ENCODE measurements at regions not wholly inside any gene's neighbourhood (a gene's known extent, or its start where the extent isn't known, plus 50 kb on each side); places are given as distances from the start of the nearest gene placed in this dataset.
A peak's percentile ranks its signal among the peaks of the same experiment; 100 is the strongest.
"Not testable (repeated sequence)": the region's sequence is repeated elsewhere in the genome, so short reads cannot be mapped to it uniquely, and the experiment has no call there.

DNA sequence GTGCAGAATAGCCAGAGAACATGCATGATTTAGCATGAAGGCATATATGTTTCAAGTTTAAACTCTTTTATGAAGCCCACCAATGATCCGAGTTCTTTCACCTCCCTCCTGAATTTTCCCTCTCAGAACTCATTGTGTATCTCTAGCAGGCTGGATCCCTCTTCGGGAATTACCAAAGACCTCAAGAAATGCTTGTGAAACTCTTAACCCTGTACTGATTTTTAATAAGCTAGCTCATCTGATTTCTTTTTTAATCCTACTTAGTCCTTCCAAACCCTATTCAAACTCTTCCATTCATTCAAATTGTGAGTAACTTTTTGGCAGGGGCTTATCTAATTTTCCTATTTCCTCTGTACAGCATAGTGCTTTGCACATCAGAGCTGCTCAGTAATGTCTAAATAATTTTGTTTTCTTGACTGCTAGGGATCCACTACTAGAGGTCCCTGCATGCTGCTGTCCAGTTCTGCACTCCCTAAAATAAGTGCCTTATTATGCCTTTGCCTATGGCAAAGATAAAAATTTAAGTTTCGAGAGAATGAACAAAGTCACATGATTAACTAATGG is 723.8 kb downstream of the CDH11 start:
- no peak for DNase-seq

DNA sequence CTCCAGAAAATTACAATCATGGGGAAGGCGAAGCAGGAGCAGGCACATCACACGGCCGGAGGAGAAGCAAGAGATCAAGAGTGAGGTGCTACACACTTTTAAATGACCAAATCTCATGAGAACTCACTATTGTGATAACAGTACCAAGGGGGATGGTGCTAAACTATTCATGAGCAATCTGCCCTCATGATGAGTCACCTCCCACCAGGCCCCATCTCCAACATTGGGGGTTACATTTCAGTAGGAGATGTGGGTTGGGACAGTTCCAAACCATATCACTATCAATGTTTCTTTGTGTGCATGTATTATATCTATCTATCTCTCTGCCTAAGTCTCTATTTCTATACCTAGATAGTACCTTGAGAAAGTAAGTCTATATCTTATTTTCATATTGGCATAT is 724.8 kb downstream of the CDH11 start:
- no peak for DNase-seq

DNA sequence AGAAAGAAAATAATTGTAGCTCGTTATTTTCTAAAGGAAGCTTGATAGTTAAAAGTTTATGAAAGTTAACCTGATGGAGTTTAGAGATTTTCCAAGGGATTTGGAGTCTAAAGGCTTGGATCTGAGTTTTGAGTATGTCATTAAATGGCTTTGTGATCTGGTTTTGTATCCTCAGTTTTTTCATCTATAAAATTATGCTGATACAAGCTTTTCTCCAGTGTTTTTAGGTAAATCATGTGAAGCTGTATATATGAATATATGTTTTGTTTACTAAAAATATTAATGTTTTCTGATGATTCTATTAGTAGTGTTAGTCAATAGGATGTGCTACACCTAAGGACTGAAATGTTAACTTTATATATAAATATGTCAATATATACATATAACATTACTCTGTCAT is 727.8 kb downstream of the CDH11 start:
- no peak for DNase-seq

DNA sequence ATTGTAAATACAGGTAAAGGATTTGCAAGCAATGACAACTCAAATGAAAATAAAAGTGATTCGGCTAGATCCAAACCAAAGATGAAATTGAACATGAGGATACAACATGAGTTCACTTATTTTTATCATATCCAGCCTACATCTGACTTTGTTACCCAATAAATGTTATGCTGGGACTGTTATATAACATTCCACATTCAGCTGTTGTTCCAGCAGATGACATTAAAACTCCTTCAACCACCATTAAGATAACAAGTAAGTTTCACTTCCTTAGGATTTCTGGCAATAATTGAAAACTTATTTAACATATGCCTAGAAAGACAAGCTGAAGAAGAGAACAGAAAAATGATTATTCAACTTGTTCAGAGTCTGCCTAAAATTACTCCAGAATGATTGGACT is 729.4 kb downstream of the CDH11 start:
- DNase-seq, result no peak

DNA sequence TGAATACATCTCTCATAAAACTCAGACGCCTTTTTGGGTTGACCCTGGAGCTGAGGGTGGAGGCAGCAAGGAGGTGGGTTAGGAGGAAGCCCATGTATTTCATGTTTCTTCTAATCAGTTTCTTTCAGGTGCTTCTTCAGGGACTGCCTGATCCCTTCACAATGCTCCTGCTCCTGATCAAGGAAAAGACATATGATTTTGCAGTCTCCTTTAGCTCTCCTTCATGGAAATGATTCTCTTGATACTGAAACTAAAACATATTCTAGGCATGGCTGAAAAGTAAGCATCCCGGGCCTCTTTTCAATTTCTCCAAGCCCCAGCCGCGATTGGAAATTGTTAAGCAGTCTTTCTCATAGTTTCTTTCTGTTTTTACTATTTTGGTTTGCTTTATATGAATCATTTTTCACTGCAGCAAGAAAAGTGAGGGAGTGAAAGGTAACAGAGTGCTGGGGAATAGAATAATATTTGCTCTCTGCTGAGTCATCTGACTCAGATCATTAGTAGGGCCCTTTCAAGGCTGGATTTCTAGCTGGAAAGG is 730.7 kb downstream of the CDH11 start:
- DNase-seq, result no peak

DNA sequence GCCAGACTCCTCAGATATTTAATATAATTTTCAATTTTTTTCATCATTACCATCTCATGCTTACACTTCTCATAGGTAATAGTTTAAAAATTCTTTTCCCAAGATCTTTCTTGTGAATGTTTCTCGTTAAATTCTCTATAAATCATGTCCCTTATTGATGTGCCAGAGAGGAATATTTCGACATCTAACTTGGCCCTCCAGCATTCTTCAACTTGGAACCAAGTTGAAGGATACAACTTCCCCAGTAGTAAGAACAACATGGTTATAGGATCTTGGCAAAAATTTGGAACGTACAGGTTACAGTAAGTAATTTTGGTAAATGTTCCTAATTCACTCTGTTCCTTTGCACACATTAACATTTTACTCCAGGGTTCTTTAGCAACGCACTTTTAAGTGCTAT is 731.8 kb downstream of the CDH11 start:
- no peak for DNase-seq

DNA sequence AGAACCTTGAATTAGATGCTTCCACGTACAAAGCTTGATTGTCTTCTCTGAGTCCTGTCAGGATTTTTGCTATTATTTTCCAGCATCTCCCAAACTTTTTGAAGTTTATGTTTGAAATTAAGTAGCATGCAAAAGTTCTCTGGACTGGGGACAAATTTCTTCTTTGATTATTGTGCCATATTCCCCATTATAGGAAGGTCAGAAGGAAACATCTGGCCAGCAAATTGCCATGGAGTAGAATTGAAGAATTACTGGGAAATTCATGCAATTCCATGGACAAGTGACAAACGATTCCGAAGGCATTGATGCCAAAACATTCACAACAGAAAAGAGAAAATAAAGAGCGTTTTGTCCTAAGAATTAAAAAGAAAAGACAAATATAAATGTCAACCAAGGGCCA is 737.2 kb downstream of the CDH11 start:
- no peak for DNase-seq

DNA sequence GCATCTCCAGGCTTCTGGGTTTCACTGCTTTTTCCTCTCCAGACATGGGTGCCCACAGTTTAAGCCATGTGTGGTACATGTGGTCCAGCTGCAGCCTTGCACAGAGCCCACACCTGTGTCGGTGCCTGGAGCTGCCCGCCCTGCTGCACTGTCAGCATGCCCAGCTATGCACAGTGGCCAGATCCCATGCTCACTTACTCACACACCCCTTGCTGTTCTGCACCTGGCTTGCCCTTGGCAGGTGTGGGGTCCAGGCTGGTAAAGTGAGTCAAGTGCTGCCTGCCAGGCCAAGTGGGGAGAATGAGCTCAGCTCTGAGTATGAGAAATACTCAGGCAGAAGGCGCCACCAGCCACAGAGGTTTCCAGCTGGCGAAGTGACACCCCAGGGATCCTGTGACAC is 739.9 kb downstream of the CDH11 start:
- DNase-seq, result no peak

DNA sequence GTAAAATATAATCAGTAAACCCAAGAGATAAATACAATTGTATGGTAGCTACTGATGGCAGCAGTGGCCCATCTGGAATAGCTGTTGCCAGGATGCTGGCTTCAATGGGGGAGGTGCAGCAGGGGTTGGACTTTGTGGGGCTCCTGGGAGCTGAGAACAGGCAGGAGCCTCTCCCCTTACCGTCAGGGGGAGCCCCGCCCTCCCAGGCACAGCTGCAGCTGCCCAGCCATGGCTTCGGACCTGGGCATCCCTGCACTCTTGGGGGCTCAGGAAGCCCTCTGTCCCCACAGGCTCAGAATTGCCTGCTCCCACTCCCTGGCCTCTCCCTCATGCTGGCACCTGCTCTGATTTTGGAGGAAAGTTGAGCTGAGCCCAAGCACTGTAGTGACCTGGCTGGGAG is 741.1 kb downstream of the CDH11 start:
- DNase-seq, result no peak

DNA sequence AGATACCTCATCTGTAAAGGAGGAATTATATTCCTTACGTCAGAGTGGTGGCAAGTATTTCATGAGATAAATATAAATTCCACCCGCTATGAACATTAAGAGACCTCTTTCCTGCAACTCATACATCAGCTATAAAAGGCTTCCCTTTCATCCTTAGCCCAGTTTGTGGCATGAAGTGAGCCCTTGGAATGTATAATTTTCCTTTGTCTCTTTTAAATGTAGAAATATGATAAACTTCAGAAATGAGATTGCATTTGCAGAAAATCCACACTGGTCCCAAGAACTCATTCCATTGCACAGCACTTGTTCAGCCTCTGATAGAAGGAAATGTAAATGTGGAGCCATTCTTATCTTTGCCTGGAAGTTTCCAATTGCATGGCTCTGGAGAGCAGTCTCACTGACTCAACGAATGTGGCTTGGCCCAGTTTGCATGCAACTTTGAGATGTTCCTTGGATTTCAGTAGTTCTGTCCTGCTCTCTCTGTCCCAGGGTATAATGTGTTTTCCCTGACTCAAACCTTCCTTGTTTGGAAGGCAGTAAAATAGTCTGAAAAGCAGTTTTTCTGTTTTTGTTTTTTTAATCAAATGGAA is 746.4 kb downstream of the CDH11 start:
- DNase-seq, result no peak

DNA sequence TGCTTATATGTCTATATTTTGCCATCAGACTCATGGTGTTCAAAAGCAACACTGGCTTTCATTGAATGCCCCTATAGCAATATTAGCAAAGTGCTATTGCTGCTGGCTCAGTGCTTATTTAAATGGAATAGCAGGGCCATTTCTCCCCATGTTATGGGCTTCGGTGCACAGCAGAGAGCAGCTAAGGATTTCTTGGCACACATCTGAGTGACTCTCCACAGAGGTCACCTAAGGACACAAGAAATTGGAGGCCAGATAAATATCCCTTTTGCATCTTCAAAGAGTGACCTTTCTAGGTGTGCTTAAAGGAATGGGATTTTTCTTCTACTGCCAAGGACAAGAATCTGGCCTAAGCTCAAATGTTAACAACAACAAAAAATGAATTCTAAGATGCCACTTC is 751.8 kb downstream of the CDH11 start:
- no peak for DNase-seq

DNA sequence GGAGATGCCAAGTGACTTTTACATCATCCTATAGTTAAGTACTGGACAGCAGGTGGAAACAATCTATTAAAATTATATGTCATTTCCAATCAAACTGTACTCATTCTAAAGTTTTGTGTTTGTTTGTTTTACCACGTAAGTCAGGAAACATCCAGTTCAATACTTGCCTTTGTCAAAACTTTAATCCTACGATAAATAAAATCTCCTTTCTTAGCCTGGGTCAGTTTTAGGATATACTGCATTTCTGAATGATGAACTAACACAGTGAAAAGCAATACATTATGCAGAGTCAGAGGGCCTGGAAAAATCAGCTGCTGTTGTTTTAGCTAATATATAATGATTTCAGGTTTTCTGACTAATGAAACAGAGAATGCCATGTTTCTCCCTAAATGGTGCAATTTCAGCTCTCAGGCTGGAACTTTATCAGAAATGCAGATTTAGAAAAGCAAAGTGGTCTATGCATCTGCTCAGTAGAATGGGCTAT is 756.4 kb downstream of the CDH11 start:
- no peak for DNase-seq

DNA sequence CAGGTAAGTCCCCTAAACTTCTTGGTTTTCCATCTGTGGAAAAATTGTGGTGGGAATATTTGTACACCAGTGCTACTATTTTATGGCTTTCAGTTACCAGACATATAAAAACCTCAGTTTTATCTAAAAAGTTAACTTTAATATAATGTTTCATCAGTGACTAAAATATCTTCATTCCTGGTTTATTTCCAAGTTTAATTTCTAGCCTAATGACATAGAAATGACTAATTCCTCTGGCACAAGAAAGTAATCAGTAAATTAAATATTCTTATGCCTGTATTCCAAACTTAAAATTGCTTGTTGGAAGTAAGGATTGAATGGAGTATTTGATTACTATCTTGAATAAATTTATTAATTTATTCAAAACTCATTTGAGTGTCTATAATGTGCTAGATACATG is 757.0 kb downstream of the CDH11 start:
- no peak for DNase-seq

DNA sequence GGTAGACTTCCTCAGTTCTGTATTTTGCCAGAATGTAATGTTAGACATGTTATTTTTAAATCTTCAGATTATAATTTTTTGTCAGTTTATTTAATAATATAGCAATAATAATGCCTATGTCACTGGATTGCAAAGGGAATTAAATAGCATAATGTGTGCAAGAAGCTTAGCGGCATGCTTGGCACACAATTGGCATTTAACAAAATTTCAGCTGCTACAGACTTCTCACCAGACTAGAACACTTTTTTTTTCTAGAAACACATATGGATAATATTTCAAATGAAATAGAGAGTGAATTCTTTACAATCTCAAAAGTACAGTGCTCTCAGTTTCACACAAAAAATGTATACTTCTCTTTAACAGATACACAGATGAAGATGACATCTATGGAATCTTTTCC is 757.4 kb downstream of the CDH11 start:
- DNase-seq, result no peak

DNA sequence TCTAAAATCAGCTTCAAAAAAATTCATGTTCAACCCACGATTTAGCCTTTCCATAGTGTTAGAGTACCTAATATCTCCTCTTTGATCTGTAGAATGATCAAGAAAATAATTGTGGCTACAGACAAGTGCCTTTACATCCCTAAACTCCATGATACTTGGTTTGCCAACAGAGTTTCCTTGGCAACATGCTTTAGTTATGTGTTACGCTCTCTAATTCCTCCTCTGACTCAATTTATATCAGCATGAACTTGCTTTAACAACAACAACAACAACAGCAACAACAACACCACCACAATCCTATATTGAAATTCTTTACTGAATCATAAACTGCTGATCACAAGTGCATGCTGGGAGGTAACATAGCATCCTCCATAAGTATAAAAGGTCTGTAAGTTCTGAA is 757.8 kb downstream of the CDH11 start:
- DNase-seq, result no peak

DNA sequence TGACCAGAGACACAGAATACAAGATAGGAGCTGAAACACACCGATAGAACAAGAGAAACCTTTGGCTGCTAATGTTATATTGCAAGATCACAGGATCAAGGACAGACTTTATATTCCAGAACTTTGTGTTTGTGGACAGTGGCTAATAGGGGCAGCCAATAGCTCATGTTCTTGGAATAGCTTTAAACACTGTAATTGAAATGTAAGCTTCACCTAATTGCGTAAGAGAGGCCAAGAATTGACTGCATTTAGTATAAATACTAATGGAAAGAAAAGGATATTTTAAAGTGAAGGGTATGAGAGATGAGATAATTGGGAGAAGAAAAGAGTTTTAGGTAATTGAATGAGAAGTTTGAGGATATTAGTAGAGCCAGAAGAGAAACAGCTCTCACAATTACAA is 758.8 kb downstream of the CDH11 start:
- no peak for DNase-seq

DNA sequence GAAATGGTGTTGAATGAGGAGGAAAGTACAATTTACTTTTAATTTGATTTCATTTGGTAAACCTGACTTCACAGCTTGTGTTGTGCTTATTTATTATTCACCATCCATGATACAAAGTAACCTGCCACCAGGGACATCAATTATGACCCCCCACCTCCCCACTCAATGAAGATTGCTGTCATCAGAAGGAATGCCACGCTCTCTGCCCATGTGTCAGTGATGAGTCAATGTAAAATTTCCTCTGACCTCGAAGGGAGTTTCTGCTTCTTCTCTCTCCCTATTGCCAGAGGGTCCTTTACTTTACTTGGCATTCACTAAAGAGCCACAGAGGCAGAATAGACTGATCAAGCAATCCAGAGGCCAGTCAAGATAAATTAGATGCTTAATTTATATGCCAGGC is 759.7 kb downstream of the CDH11 start:
- DNase-seq, result no peak

DNA sequence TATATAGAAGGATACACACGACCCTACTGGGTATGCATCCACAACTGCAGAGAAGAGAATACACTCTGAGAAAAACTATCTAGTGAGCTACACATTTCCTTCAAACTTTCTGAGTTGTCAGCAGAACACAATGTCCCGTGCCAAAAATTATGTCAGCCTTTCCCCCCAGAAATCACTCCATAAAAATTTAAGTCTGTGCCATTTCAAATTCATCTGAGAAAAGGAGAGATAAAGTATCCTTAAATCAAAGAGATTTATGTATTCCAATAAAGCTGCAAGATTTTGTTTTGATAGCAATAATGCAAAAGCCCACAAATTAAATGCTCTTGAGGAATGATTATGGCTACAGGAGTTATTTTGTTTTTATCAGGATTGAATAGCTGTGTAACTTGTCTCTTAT is 760.1 kb downstream of the CDH11 start:
- no peak for DNase-seq

DNA sequence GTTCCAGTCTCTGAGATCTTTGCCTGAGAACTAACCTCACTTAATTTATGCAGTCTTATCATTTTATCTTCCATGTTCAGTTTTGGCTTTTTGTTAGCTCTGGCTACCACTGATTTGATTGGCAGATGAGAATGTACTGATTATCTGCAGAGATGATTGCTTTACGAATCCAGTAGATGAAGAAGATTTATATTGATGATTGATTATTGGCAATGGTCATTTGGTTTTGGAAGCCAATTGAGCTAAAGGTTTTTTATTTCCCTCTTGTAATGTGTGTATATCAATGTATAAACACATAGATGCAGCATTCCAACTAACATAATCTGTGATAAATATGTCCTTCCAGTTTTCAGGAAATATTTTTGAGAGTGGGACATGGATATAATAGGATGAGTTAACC is 763.6 kb downstream of the CDH11 start:
- DNase-seq, result no peak

DNA sequence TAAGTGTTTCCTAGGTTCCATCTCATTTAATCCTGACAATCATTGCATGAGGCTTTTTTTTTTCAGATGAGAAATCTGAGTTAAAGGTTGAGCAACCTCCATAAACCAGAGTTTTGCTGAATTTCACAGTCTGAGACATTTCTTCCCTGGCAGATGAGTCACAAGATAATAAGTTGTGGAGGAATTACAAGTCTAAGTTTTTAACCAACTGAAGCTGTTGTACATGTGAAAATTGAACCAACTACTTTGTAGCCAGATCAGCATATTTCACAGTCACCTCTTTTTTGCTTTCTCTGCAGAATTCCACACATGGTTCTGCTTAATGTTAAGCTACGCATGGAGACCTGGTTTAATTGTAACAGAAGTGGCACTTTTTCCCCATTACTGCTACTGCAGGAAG is 765.6 kb downstream of the CDH11 start:
- peak; percentile 25 for DNase-seq

DNA sequence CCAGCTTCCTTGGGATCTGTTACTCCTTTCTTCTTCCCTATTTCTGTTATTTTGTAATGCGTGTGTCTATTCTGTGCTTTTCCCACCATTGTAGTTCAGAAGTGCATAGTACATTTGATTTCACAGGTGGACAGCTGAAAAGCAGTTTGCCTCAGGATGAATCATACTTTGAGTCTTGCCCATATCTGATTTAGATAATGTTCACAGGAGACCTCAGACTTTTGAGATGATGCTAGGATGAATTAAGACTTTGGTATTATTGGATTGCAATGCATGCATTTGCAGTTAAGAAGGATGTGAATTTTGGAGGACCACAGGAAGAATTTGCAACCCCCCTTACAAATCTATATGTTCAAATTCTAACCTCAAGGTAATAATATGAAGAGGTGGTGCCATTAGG is 769.6 kb downstream of the CDH11 start:
- DNase-seq, result no peak

DNA sequence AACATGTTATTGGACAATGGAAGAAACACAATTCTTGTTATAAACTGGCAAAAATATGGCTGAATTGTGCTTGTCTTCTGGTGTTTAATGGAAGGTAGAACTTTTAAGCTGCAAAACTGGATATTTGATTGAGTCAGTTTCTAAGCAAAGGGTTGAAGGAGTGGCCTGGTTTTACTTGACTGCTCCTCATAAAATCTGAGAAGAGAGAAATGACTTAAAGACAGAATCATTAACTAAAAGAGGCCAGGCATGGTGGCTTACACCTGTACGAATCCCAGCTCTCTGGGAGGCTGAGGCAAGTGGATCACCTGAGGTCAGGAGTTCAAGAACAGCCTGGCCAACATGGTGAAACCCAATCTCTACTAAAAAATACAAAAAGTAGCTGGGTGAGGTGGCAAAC is 770.7 kb downstream of the CDH11 start:
- DNase-seq, result no peak

DNA sequence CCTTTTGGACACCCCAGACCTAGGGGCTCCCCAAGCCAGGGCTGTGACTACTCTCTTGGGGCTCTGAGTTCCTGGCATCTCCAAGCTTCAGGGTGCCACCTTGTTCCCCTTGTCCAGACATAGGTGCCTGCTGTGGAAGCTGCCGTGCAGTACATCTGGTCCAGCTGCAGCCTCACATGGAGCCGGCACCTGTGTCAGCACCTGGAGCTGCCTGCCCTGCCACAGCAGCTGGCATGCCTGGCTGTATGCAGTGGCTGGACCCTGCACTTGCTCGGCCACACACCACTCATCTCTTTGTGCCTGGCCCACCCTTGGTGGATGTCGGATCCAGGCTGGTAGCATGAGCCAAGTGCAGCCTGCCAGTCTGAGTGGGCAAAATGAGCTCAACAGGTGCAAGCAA is 775.8 kb downstream of the CDH11 start:
- DNase-seq, result no peak

DNA sequence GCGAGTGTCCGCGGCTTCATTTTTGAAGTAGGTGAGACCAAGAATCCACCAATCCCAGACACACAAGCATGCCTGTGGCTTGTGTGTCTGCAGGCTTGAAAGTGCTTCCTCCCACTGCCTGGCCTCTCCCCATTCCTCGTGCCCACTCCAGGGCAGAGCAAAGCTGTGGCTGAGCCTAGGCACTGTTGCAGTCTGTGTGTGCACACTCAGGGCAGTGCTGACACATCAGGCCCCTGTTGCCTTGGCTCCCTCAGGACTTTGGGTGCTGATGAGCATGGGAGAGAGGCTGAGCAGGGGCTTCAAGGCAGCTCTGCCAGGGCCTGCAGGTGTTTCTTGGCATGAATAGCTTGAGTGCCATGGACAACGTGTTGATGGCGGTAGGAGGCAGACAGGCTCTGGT is 776.7 kb downstream of the CDH11 start:
- DNase-seq, result no peak

DNA sequence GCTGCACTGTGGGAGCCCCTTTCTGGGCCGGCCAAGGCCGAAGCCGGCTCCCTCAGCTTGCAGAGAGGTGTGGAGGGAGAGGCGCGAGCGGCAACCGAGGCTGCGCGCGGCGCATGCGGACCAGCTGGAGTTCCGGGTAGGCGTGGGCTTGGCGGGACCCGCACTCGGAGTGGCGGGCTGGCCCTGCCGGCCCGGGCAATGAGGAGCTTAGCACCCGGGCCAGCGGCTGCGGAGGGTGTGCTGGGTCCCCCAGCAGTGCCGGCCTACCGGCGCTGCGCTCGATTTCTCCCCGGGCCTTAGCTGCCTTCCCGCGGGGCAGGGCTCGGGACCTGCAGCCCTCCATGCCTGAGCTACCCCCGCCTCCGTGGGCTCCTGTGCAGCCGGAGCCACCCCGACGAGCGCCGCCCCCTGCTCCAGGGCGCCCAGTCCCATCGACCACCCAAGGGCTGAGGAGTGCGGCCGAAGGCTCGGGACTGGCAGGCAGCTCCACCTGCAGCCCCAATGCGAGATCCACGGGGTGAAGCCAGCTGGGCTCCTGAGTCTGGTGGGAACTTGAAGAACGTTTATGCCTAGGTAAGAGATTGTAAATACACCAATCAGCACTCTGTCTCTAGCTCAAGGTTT is 777.9 kb downstream of the CDH11 start:
- DNase-seq, result not testable (repeated sequence)
